Lower lobe of right lung (tissue), 2 donors: ENCODE measurements at regions not wholly inside any gene's neighbourhood (a gene's known extent, or its start where the extent isn't known, plus 50 kb on each side); places are given as distances from the start of the nearest gene placed in this dataset.
A peak's percentile ranks its signal among the peaks of the same experiment; 100 is the strongest.

Source experiments
- ATAC-seq, 2 donors: fragments of 200-7000 bp; cut with Tn5 transposase; one replicate each; pipeline ENCODE4 v1.9.1; 2020 to 2022; ENCODE audit warnings: mild to moderate bottlenecking in 2 of 2, moderate library complexity in 2 of 2
- DNase-seq: peaks from one replicate; pipeline ENCODE4 v3.0.0-alpha.2; 2020
- H3K27ac ChIP-seq: fragments of 200-600 bp; one replicate; pipeline ENCODE4 v1.8.0; 2022
- H3K27me3 ChIP-seq: fragments of 200-600 bp; one replicate; pipeline ENCODE4 v1.8.0; 2022; ENCODE audit warnings: low read depth
- H3K36me3 ChIP-seq: fragments of 200-600 bp; one replicate; pipeline ENCODE4 v1.8.0; 2022; ENCODE audit warnings: mild to moderate bottlenecking
- H3K4me1 ChIP-seq: fragments of 200-600 bp; one replicate; pipeline ENCODE4 v1.8.0; 2022
- H3K4me3 ChIP-seq: fragments of 200-600 bp; one replicate; pipeline ENCODE4 v1.8.0; 2022; ENCODE audit warnings: mild to moderate bottlenecking
- H3K9me3 ChIP-seq: fragments of 200-600 bp; one replicate; pipeline ENCODE4 v1.8.0; 2022
- intact Hi-C: fragments of 100-400 bp; cut with DNase I; formaldehyde crosslinking; loops from one replicate; pipeline ENCODE4 v1.11.0; 2022
- TF ChIP-seq, protein P1 (sequence below): fragments of 200-600 bp; IDR thresholded peaks from one replicate; pipeline ENCODE4 v1.8.0; 2022; ENCODE audit warnings: antibody characterized with exemption, mild to moderate bottlenecking
- donor health status: DM: no; HTN: yes; CAD: no; lungs with severe emphysema.

DNA sequence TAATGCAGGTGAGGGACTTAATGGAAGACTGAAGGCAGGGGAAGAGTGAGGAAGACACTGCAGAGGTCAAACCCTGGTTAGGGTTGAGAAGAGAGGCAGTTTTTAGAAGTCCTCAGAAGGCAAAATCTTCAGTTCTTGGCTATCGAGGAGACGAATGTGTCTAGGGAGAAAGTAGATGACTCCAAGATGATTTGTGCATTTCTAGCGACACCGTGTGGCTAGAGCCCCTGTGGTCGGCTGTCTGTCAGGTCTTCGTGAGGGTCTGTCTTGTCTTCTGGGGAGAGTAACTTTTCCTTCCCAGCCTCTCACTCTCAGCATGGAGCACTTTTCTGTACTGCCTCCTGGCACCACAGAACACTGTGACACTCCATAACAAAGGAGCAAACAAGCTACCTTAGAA is 458.1 kb downstream of the STIM2 start:
- no peaks in the 10 kb centered on the region for H3K4me1 ChIP-seq
- no peaks in the 10 kb centered on the region for H3K27me3 ChIP-seq
- ATAC-seq (peak in 1 of 2 donors; percentile 37), DNase-seq (no peak)
- no peak overlapping the region for H3K4me3 ChIP-seq
- no peak overlapping the region for H3K27ac ChIP-seq
- TF ChIP-seq, protein P1, sequence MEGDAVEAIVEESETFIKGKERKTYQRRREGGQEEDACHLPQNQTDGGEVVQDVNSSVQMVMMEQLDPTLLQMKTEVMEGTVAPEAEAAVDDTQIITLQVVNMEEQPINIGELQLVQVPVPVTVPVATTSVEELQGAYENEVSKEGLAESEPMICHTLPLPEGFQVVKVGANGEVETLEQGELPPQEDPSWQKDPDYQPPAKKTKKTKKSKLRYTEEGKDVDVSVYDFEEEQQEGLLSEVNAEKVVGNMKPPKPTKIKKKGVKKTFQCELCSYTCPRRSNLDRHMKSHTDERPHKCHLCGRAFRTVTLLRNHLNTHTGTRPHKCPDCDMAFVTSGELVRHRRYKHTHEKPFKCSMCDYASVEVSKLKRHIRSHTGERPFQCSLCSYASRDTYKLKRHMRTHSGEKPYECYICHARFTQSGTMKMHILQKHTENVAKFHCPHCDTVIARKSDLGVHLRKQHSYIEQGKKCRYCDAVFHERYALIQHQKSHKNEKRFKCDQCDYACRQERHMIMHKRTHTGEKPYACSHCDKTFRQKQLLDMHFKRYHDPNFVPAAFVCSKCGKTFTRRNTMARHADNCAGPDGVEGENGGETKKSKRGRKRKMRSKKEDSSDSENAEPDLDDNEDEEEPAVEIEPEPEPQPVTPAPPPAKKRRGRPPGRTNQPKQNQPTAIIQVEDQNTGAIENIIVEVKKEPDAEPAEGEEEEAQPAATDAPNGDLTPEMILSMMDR: no peak
- no peaks in the 10 kb centered on the region for H3K36me3 ChIP-seq
- intact Hi-C loops: no loop called here
- no peaks in the 10 kb centered on the region for H3K9me3 ChIP-seq

DNA sequence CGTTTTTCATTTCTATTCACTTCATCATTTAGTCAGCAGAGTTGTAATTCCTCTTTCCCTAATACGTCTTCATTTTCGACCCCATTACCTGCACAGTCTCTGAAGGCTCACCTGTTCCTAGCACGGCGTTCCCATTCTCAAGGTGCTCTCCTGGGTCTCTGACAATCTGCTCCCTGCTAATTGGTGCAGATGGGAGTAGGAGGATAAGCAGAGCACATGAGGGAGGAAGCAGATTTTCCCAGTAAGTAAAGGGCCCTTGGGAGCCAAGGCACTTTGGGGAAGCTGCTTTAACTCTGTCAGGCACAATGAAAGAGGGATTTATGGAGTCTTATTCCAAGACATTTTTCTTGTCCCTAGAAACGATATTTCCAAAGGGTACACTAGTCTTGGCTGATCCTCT is 466.4 kb downstream of the STIM2 start:
- intact Hi-C loops: no loop called here
- TF ChIP-seq, protein P1: no peak
- H3K9me3 ChIP-seq: no peaks in the 10 kb centered on the region
- H3K4me3 ChIP-seq: no peak overlapping the region
- ATAC-seq (no peak), DNase-seq (no peak)
- H3K4me1 ChIP-seq: no peaks in the 10 kb centered on the region
- no peaks in the 10 kb centered on the region for H3K27me3 ChIP-seq
- no peaks in the 10 kb centered on the region for H3K36me3 ChIP-seq
- no peak overlapping the region for H3K27ac ChIP-seq

DNA sequence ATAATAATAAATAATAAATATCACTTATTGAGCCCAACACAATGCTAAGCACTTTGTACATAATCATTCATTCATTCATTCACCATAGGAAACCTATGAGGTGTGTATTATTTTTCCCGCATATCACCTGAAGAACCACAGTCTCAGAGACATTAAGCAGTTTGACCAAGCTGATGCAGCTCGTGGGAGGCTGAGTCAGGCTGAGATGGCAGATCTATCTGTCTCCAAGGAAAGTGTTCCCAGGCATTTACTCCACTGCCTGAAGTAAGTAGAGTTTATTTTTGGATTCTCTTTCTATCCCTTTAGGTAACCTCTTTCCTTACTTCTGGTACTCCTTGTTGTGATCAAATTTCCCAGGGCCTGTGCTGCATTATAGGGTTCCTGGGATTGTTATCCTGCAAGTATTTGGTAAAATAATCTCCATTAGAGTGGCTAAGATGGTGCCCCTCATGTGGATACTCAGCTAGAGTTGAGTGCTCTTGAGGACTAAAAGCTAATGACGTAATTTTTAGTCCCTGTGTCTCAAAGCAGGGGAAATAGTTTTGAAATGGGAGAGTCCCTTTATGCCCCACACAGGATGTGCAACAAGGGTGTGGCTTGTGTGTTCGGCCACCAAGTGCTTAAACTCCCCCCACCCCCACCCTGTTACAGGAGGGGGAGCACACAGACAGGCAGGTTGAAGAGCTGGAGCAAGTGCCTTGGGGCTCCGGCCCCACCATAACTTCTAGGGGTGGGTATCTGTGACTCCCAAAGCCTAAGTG is 467.0 kb downstream of the STIM2 start:
- DNase-seq (no peak), ATAC-seq (peak in 1 of 2 donors; percentile 58)
- TF ChIP-seq, protein P1: no peak
- intact Hi-C loops: no loop called here
- no peaks in the 10 kb centered on the region for H3K36me3 ChIP-seq
- no peaks in the 10 kb centered on the region for H3K4me1 ChIP-seq
- H3K9me3 ChIP-seq: no peaks in the 10 kb centered on the region
- H3K27me3 ChIP-seq: no peaks in the 10 kb centered on the region
- no peak overlapping the region for H3K27ac ChIP-seq
- H3K4me3 ChIP-seq: no peak overlapping the region

DNA sequence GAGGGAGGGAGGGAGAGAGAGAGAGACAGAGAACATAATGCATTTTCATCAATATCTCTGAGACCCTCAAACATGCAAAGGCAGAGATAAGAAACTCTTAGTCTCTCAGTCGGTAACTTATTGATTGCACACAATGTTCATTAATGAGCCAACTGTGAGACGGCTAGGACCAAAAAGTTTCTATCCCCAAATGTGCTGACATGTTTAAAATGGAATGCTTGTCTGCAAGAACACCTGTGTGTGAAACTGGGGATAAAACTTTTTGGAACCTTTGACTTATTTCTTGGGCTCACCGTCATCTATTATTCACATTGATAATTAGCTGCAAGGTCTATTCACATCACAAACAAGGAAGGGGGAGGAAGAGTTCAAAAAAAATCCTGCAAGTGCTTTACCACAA is 477.9 kb downstream of the STIM2 start:
- no peak overlapping the region for H3K4me3 ChIP-seq
- no peaks in the 10 kb centered on the region for H3K36me3 ChIP-seq
- no peaks in the 10 kb centered on the region for H3K27me3 ChIP-seq
- no peak for DNase-seq
- no peaks in the 10 kb centered on the region for H3K4me1 ChIP-seq
- intact Hi-C loops: no loop called here
- TF ChIP-seq, protein P1: no peak
- no peak for ATAC-seq
- no peak overlapping the region for H3K27ac ChIP-seq
- H3K9me3 ChIP-seq: peaks cover 5% of the 10 kb centered on the region

DNA sequence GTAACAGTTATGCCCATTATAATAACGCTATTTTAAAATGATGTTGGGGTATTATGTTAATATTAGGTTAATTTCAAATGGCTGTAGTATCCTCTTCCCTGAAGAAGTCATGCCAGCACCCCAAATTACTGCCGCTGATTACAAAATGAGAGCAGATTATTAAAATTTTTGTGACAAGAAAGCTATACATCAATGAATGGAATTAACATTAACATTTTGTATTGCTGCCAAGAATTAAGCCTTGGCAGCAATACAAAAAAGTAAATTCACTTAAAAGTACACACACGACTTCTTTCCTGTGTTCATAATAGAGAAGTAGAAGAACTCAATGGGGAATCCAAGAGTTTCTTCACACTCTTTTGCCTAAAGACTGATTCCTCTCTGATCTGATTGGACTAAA is 482.8 kb downstream of the STIM2 start:
- TF ChIP-seq, protein P1: no peak
- no peaks in the 10 kb centered on the region for H3K36me3 ChIP-seq
- no peak overlapping the region for H3K4me3 ChIP-seq
- intact Hi-C loops: no loop called here
- H3K27ac ChIP-seq: no peak overlapping the region
- no peak for ATAC-seq
- no peak for DNase-seq
- H3K27me3 ChIP-seq: no peaks in the 10 kb centered on the region
- H3K4me1 ChIP-seq: no peaks in the 10 kb centered on the region
- no peaks in the 10 kb centered on the region for H3K9me3 ChIP-seq
